OCI-LY3 (cell line): ENCODE measurements at regions not wholly inside any gene's neighbourhood (a gene's known extent, or its start where the extent isn't known, plus 50 kb on each side); places are given as distances from the start of the nearest gene placed in this dataset.

Source experiments
- CTCF ChIP-seq: fragments of 200-600, 300-600 bp; sonication (generic); IDR thresholded peaks from 2 replicates; pipeline ENCODE4 v1.5.1; 2014; ENCODE audit warnings: antibody characterized with exemption, low read length, low read depth
- EZH2phosphoT487 ChIP-seq: fragments of 200-600 bp; shearing (Covaris generic); IDR thresholded peaks from 2 replicates; pipeline ENCODE4 v1.6.1; 2018; ENCODE audit warnings: antibody characterized with exemption, mixed run types, low read depth

- TF ChIP-seq CTCF: peak; percentile 9; the same call in 1 of the 2 replicates
- TF ChIP-seq EZH2phosphoT487: no peak
Observed at GRCh38 chr4:54945838-54946237, 179.6 kb downstream of the KDR start.
